Gastroesophageal sphincter (tissue), 4 donors: ENCODE measurements at regions not wholly inside any gene's neighbourhood (a gene's known extent, or its start where the extent isn't known, plus 50 kb on each side); places are given as distances from the start of the nearest gene placed in this dataset.

Experiments used
- ATAC-seq: fragments of 150-250 bp; one replicate; pipeline ENCODE4 v1.9.1; 2016; ENCODE audit warnings: mild to moderate bottlenecking, moderate library complexity
- H3K27ac ChIP-seq, 4 donors: fragments of 200-600 bp; sonication (generic) in 3 of 4; 1 replicate in 3 of 4; 2 replicates in 1 of 4; pipeline ENCODE4 v1.5.1; 2016 to 2019
- H3K27me3 ChIP-seq: fragments of 200-600 bp; sonication (generic); one replicate; pipeline ENCODE4 v1.5.1; 2019
- H3K36me3 ChIP-seq, 2 donors: fragments of 200-600 bp; sonication (generic); one replicate each; pipeline ENCODE4 v1.5.1; 2019; ENCODE audit warnings: control low read depth in 1 of 2
- H3K4me1 ChIP-seq, 3 donors: fragments of 200-600 bp; sonication (generic); 1 replicate in 2 of 3; 2 replicates in 1 of 3; pipeline ENCODE4 v1.5.1; 2016 to 2019; ENCODE audit warnings: control low read depth in 2 of 3
- H3K4me3 ChIP-seq, 2 donors: fragments of 200-600 bp; sonication (generic); one replicate each; pipeline ENCODE4 v1.5.1; 2019; ENCODE audit warnings: mild to moderate bottlenecking in 1 of 2, moderate library complexity in 1 of 2
- H3K9me3 ChIP-seq, 3 donors: fragments of 200-600 bp; sonication (generic); one replicate each; pipeline ENCODE4 v1.5.1; 2017 to 2019; ENCODE audit warnings: control low read depth in 2 of 3
- EP300 ChIP-seq: sonication (generic); formaldehyde crosslinking; IDR thresholded peaks from one replicate; pipeline ENCODE4 v1.6.1; 2017; ENCODE audit warnings: antibody characterized with exemption, mild to moderate bottlenecking
- POLR2A ChIP-seq, 2 donors: fragments of 450-650 bp; IDR thresholded peaks; one replicate each; pipeline ENCODE4 v1.6.1; 2017; ENCODE audit warnings: antibody characterized with exemption in 2 of 2, mild to moderate bottlenecking in 2 of 2, moderate library complexity in 1 of 2
- POLR2AphosphoS5 ChIP-seq: sonication (generic); formaldehyde crosslinking; IDR thresholded peaks from one replicate; pipeline ENCODE4 v1.6.1; 2017; ENCODE audit warnings: antibody characterized with exemption
- WGBS, 2 donors: methylation state at CpG; one replicate each; pipeline ENCODE4 v1.1.5; 2018; ENCODE audit warnings: low coverage in 1 of 2; 5-methylcytosine and 5-hydroxymethylcytosine counted together
- TF ChIP-seq, protein P1 (sequence below), 4 experiments: fragments of 200-600 bp in 2 of 4; fragments of 450-650 bp in 2 of 4; sonication (generic) in 1 of 4; IDR thresholded peaks; one replicate each; pipeline ENCODE4 v1.5.1; 2017 to 2019; ENCODE audit warnings: antibody characterized with exemption in 4 of 4, mild to moderate bottlenecking in 2 of 4, moderate library complexity in 2 of 4

DNA sequence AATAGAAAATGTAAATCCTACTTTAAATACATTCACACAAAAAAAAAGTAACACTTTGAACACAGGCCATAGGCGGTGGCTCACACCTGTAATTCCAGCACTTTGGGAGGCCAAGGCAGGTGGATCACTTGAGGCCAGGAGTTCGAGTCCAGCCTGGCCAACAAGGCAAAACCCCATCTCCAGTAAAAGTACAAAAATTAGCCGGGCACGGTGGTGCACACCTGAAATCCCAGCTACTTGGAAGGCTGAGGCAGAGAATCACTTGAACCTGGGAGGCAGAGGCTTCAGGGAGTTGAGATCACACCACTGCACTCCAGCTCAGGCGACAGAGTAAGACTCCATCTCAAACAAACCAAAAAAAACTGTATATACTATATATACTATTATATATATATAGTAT is 303.6 kb downstream of the BCL11A start:
- no peak for ATAC-seq
- Histone ChIP-seq H3K27me3 (no peaks in the 10 kb centered on the region), H3K4me3 (no peak overlapping the region), H3K36me3 (no peaks in the 10 kb centered on the region), H3K4me1 (peaks cover 0 to 10% (median 0%) of the 10 kb centered on the region in 3 donors), H3K9me3 (no peaks in the 10 kb centered on the region), H3K27ac (no peak overlapping the region)
- TF ChIP-seq POLR2AphosphoS5 (no peak), POLR2A (IDR thresholded peaks at IDR 0.05) (no peak), EP300 (no peak)
- TF ChIP-seq, protein P1, sequence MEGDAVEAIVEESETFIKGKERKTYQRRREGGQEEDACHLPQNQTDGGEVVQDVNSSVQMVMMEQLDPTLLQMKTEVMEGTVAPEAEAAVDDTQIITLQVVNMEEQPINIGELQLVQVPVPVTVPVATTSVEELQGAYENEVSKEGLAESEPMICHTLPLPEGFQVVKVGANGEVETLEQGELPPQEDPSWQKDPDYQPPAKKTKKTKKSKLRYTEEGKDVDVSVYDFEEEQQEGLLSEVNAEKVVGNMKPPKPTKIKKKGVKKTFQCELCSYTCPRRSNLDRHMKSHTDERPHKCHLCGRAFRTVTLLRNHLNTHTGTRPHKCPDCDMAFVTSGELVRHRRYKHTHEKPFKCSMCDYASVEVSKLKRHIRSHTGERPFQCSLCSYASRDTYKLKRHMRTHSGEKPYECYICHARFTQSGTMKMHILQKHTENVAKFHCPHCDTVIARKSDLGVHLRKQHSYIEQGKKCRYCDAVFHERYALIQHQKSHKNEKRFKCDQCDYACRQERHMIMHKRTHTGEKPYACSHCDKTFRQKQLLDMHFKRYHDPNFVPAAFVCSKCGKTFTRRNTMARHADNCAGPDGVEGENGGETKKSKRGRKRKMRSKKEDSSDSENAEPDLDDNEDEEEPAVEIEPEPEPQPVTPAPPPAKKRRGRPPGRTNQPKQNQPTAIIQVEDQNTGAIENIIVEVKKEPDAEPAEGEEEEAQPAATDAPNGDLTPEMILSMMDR (IDR thresholded peaks at IDR 0.05) = no peak
- 90 to 99% methylated on average over 2 to 5 of the region's 5 CpGs for WGBS, 2 donors

DNA sequence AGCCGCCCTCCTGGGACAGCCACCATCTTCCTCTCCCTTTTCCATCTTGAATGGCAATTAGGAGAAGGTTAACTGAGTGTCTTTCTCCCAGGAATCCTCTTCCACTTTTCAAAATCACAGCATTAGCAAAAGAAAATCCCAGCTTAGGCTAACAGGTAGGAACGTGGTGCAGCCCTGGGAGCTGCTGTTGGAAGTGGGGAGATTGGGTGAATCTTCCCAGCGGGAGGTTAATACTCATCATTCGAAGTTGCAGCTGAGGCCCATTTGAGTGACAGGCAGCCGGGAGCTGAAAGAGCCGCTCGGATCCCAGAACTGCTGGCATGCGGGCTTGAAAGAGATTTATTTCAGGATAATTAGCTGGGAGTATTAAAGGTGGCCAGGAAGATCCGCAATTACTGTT is 306.0 kb downstream of the BCL11A start:
- Histone ChIP-seq H3K9me3 (peaks cover 0 to 8% (median 0%) of the 10 kb centered on the region in 3 donors), H3K27ac (no peak overlapping the region), H3K4me1 (peaks cover 0 to 3% (median 0%) of the 10 kb centered on the region in 3 donors), H3K4me3 (no peak overlapping the region), H3K27me3 (no peaks in the 10 kb centered on the region), H3K36me3 (no peaks in the 10 kb centered on the region)
- no peak for TF ChIP-seq POLR2A (IDR thresholded peaks at IDR 0.05)
- no peak for TF ChIP-seq POLR2AphosphoS5
- TF ChIP-seq, protein P1 (IDR thresholded peaks at IDR 0.05) = no peak
- TF ChIP-seq EP300 = no peak
- WGBS, 2 donors = 68 to 71% methylated on average over 9 of the region's 9 CpGs
- ATAC-seq = no peak

DNA sequence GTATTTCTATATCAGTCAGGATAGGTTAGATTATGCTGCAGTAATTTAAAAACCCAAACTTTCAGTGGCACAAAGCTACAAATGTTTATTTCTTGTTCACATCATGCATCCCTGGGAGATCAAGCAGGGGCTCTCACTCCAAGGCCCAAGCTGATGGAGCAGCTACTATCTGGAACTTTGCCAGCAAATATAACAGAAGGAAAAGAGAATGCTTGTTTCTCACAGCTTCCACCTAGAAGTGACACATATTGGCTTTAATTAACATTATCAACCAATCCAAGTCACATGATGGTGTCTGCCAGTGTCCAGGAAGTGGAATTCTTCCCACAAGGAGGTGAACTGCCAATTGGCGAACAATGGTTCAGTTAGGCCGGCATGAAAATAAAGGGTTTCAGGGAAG is 306.9 kb downstream of the BCL11A start:
- Histone ChIP-seq H3K9me3 (peaks cover 0 to 12% (median 0%) of the 10 kb centered on the region in 3 donors), H3K4me1 (no peaks in the 10 kb centered on the region), H3K4me3 (no peak overlapping the region), H3K27me3 (no peaks in the 10 kb centered on the region), H3K36me3 (no peaks in the 10 kb centered on the region), H3K27ac (no peak overlapping the region)
- 100% methylated on average over 1 of the region's 2 CpGs; no CpG with 5 or more reads in 1 of the 2 donors for WGBS, 2 donors
- TF ChIP-seq EP300 (no peak), POLR2A (IDR thresholded peaks at IDR 0.05) (no peak), POLR2AphosphoS5 (no peak)
- TF ChIP-seq, protein P1 (IDR thresholded peaks at IDR 0.05) = no peak
- ATAC-seq = no peak

DNA sequence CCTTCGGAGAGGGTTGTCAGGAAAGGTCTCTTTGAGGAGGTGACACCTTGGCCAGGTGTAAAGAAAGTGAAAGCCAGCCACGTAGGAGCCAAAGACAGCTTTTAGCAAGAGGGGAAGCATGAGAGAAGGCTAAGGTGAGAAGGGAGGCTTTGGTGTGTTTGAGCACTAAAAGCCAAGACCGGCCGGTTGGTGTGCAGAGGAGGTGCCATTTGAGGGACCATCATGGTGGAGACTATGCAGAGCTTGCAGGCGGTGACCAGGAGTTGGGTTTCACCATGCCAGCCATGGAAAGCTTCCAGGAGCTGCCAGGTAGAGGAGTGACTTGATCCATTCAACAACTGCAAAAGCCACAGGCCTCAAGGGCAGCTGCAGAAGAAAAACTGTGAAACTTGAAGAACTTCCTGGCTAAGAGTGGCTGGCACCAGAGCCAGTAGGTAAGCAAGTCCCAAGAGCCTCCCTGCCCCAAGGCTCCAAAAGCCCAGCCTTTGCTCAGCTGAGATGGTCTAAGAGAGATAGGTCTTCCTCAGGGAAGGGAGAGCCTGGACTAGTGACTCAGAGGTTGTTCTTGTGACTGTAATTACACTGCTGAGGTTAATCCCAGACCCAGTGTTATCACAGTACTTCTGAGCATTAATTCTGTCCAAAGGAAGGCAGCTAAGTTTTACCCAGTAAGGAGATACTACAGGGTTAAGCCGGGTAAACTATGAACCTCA is 319.0 kb downstream of the BCL11A start:
- Histone ChIP-seq H3K36me3 (no peaks in the 10 kb centered on the region), H3K27me3 (no peaks in the 10 kb centered on the region), H3K4me1 (no peaks in the 10 kb centered on the region), H3K9me3 (peaks cover 0 to 22% (median 0%) of the 10 kb centered on the region in 3 donors), H3K4me3 (no peak overlapping the region), H3K27ac (no peak overlapping the region)
- TF ChIP-seq, protein P1 (IDR thresholded peaks at IDR 0.05) = no peak
- TF ChIP-seq EP300 (no peak), POLR2AphosphoS5 (no peak), POLR2A (IDR thresholded peaks at IDR 0.05) (no peak)
- ATAC-seq = no peak
- 91 to 92% methylated on average over 4 to 6 of the region's 6 CpGs for WGBS, 2 donors

DNA sequence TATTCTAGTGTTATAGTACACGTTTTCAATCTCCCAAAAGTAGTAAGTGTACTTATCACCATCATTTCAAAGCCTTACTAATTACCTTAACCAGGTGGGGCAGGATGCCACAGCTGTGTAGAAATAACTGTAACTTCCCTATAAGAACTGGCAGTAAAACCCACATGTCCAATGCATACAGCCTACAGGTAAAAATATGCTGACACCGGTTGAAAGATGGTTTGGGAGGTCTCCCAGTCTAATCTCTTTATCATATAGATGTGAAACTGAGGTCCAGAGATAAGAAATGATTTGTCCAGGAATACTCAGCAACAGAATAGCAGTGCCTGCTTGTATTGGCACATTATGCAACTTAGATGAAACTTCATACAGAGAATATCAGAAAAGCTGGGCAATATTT is 322.9 kb downstream of the BCL11A start:
- TF ChIP-seq POLR2AphosphoS5 (no peak), EP300 (no peak), POLR2A (IDR thresholded peaks at IDR 0.05) (no peak)
- TF ChIP-seq, protein P1 (IDR thresholded peaks at IDR 0.05) = no peak
- no peak overlapping the region for H3K27ac ChIP-seq
- 53 to 71% methylated on average over 2 of the region's 2 CpGs for WGBS, 2 donors
- peaks cover 0 to 27% (median 0%) of the 10 kb centered on the region in 3 donors for H3K9me3 ChIP-seq
- no peaks in the 10 kb centered on the region for H3K4me1 ChIP-seq
- no peak overlapping the region for H3K4me3 ChIP-seq
- H3K27me3 ChIP-seq = no peaks in the 10 kb centered on the region
- ATAC-seq = no peak
- H3K36me3 ChIP-seq = no peaks in the 10 kb centered on the region
